Muscle layer of duodenum (tissue), 2 donors: ENCODE measurements at regions not wholly inside any gene's neighbourhood (a gene's known extent, or its start where the extent isn't known, plus 50 kb on each side); places are given as distances from the start of the nearest gene placed in this dataset.

Experiments
- H3K27ac ChIP-seq: one replicate; pipeline ENCODE4 v1.7.0; 2013; ENCODE audit warnings: mild to moderate bottlenecking, low read length
- H3K27me3 ChIP-seq: one replicate; pipeline ENCODE4 v1.7.0; 2013; ENCODE audit warnings: low read depth, mild to moderate bottlenecking, control low read depth, low read length
- H3K36me3 ChIP-seq, 2 donors: one replicate each; pipeline ENCODE4 v1.7.0; 2013; ENCODE audit warnings: low read length in 2 of 2, control low read depth in 1 of 2, mild to moderate bottlenecking in 1 of 2; ENCODE audit not compliant: insufficient read depth in 2 of 2, control insufficient read depth in 1 of 2
- H3K4me1 ChIP-seq, 2 donors: one replicate each; pipeline ENCODE4 v1.7.0; 2013; ENCODE audit warnings: low read length in 2 of 2, mild to moderate bottlenecking in 2 of 2, control low read depth in 1 of 2, moderate library complexity in 1 of 2; ENCODE audit not compliant: insufficient read depth in 2 of 2, control insufficient read depth in 1 of 2
- H3K4me3 ChIP-seq, 2 donors: one replicate each; pipeline ENCODE4 v1.7.0; 2013; ENCODE audit warnings: low read length in 2 of 2, low read depth in 1 of 2, mild to moderate bottlenecking in 1 of 2
- H3K9me3 ChIP-seq, 2 donors: one replicate each; pipeline ENCODE4 v1.7.0; 2013; ENCODE audit warnings: low read length in 2 of 2, control low read depth in 1 of 2, mild to moderate bottlenecking in 1 of 2; ENCODE audit not compliant: control insufficient read depth in 1 of 2
- donor health status: healthy.

GRCh38 chr16:8236816-8237215, 353.5 kb downstream of the TMEM114 start:
- H3K27ac ChIP-seq = no peak overlapping the region
- H3K27me3 ChIP-seq = no peaks in the 10 kb centered on the region
- no peak overlapping the region for H3K4me3 ChIP-seq
- no peaks in the 10 kb centered on the region for H3K36me3 ChIP-seq
- H3K9me3 ChIP-seq = no peaks in the 10 kb centered on the region
- no peaks in the 10 kb centered on the region for H3K4me1 ChIP-seq

- Histone ChIP-seq H3K27ac (no peak overlapping the region), H3K27me3 (no peaks in the 10 kb centered on the region), H3K36me3 (no peaks in the 10 kb centered on the region), H3K9me3 (no peaks in the 10 kb centered on the region), H3K4me3 (no peak overlapping the region), H3K4me1 (no peaks in the 10 kb centered on the region)
Measured at GRCh38 chr16:8230497-8230896, 359.8 kb downstream of the TMEM114 start.

- Histone ChIP-seq H3K27me3 (no peaks in the 10 kb centered on the region), H3K9me3 (no peaks in the 10 kb centered on the region), H3K36me3 (no peaks in the 10 kb centered on the region), H3K27ac (no peak overlapping the region), H3K4me3 (no peak overlapping the region), H3K4me1 (no peaks in the 10 kb centered on the region)
Measured at GRCh38 chr16:8229011-8229520, 361.2 kb downstream of the TMEM114 start.

- H3K27ac ChIP-seq = no peak overlapping the region
- no peak overlapping the region for H3K4me3 ChIP-seq
- no peaks in the 10 kb centered on the region for H3K36me3 ChIP-seq
- no peaks in the 10 kb centered on the region for H3K27me3 ChIP-seq
- no peaks in the 10 kb centered on the region for H3K4me1 ChIP-seq
- no peaks in the 10 kb centered on the region for H3K9me3 ChIP-seq
Measured at GRCh38 chr16:8217201-8217600, 373.1 kb downstream of the TMEM114 start.

- H3K36me3 ChIP-seq = no peaks in the 10 kb centered on the region
- H3K27ac ChIP-seq = no peak overlapping the region
- H3K4me3 ChIP-seq = no peak overlapping the region
- no peaks in the 10 kb centered on the region for H3K27me3 ChIP-seq
- H3K9me3 ChIP-seq = peaks cover 0 to 4% of the 10 kb centered on the region in 2 donors
- H3K4me1 ChIP-seq = no peaks in the 10 kb centered on the region
Measured at GRCh38 chr16:8204769-8205168, 385.5 kb downstream of the TMEM114 start.

GRCh38 chr16:8204096-8204495, 386.2 kb downstream of the TMEM114 start:
- Histone ChIP-seq H3K4me3 (no peak overlapping the region), H3K4me1 (no peaks in the 10 kb centered on the region), H3K36me3 (no peaks in the 10 kb centered on the region), H3K27me3 (no peaks in the 10 kb centered on the region), H3K27ac (no peak overlapping the region), H3K9me3 (peaks cover 0 to 4% of the 10 kb centered on the region in 2 donors)

GRCh38 chr16:8203101-8203500, 387.2 kb downstream of the TMEM114 start:
- Histone ChIP-seq H3K27me3 (no peaks in the 10 kb centered on the region), H3K4me1 (no peaks in the 10 kb centered on the region), H3K9me3 (peaks cover 0 to 4% of the 10 kb centered on the region in 2 donors), H3K36me3 (no peaks in the 10 kb centered on the region), H3K4me3 (no peak overlapping the region), H3K27ac (no peak overlapping the region)

- Histone ChIP-seq H3K4me3 (no peak overlapping the region), H3K9me3 (peaks cover 0 to 4% of the 10 kb centered on the region in 2 donors), H3K36me3 (no peaks in the 10 kb centered on the region), H3K4me1 (no peaks in the 10 kb centered on the region), H3K27ac (no peak overlapping the region), H3K27me3 (no peaks in the 10 kb centered on the region)
Measured at GRCh38 chr16:8200839-8201238, 389.5 kb downstream of the TMEM114 start.

- Histone ChIP-seq H3K27ac (no peak overlapping the region), H3K9me3 (peaks cover 0 to 4% of the 10 kb centered on the region in 2 donors), H3K4me1 (no peaks in the 10 kb centered on the region), H3K27me3 (no peaks in the 10 kb centered on the region), H3K36me3 (no peaks in the 10 kb centered on the region), H3K4me3 (no peak overlapping the region)
Measured at GRCh38 chr16:8199390-8199789, 390.9 kb downstream of the TMEM114 start.

GRCh38 chr16:8194794-8195193, 395.5 kb downstream of the TMEM114 start:
- Histone ChIP-seq H3K36me3 (no peaks in the 10 kb centered on the region), H3K27me3 (no peaks in the 10 kb centered on the region), H3K27ac (no peak overlapping the region), H3K4me3 (no peak overlapping the region), H3K9me3 (no peaks in the 10 kb centered on the region), H3K4me1 (no peaks in the 10 kb centered on the region)

GRCh38 chr16:8188841-8189240, 401.5 kb downstream of the TMEM114 start:
- no peaks in the 10 kb centered on the region for H3K27me3 ChIP-seq
- no peaks in the 10 kb centered on the region for H3K36me3 ChIP-seq
- no peaks in the 10 kb centered on the region for H3K4me1 ChIP-seq

GRCh38 chr16:8187782-8188372, 402.4 kb downstream of the TMEM114 start:
- Histone ChIP-seq H3K36me3 (no peaks in the 10 kb centered on the region), H3K27ac (no peak overlapping the region), H3K9me3 (peaks cover 0 to 2% of the 10 kb centered on the region in 2 donors), H3K4me1 (no peaks in the 10 kb centered on the region), H3K4me3 (no peak overlapping the region), H3K27me3 (no peaks in the 10 kb centered on the region)

More at GRCh38 chr16:8188841-8189240, 401.5 kb downstream of the TMEM114 start:
- Histone ChIP-seq H3K4me3 (no peak overlapping the region), H3K27ac (no peak overlapping the region), H3K9me3 (no peaks in the 10 kb centered on the region)
